ENCODE measurements at regions not wholly inside any gene's neighbourhood (a gene's known extent, or its start where the extent isn't known, plus 50 kb on each side); places are given as distances from the start of the nearest gene placed in this dataset.
"Not testable (repeated sequence)": the region's sequence is repeated elsewhere in the genome, so short reads cannot be mapped to it uniquely, and the experiment has no call there.

DNA sequence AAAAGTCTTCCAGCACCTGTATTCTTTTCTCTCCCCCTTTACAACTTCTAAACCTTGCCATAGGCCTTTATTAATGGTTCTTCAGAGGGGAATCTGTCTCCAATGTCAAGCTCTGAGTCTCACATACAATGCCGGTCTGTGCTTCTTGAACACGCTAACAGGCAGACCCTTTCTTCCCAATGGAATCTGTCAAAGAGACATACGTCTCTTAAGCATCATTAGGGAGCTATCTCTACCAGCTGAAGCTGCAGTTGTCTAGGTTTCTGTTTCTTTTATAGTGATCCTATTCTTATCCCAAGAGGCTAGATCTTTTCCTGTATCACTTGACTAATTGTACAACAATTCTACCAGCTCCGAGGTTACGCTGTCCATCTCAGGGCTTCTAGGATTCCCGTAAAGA is 560.8 kb upstream of the NBEA start:
- no peak for DNase-seq

DNA sequence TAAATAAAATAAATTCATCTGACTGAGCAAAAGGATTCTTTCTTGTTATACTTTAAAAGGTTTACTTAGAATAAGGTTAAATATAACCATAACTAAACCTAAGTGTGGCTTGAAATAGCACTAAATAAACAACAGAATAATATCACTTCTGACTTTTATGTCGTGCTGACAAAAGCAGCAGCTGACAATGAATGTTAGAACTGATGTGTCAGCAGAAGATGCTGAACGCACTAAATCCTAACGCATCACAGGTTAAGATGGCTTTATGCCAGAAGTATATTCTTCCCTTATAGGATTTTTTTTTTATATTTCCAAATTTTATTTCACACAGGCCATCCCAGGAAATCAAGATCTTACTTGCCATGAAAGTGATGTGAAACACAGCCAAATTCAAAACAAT is 558.3 kb upstream of the NBEA start:
- no peak for DNase-seq

DNA sequence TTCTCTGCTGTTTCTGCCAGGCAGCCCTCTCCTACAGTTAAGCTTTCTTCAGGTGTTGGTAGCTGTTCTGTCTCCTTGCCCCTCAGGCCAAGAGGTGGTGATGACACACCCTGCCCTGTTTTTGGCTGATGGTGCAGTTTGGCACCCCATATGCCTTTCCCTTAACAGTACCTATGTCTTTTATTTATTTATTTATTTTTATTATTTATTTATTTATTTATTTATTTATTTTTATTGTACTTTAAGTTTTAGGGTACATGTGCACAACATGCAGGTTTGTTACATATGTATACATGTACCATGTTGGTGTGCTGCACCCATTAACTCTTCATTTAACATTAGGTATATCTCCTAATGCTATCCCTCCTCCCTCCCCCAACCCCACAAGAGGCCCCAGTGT is 555.8 kb upstream of the NBEA start:
- DNase-seq: not testable (repeated sequence)

DNA sequence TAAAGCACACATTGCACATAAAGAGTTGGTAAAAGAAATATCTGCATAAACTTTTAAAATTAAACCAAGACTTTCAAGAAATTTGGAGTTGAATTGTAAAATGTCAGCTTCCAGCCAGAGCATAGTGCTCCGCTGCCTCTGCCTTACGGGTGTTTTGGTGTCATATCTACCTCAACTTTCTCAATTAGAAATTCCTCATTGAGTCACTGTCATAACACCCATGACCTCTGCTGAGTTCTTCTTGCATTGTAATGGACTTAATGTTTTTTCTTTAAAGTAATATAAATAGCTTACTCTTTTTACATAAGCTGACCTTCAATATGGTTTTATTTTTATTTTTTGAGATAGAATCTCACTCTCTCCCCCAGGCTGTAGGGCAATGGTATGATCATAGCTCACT is 551.0 kb upstream of the NBEA start:
- no peak for DNase-seq

DNA sequence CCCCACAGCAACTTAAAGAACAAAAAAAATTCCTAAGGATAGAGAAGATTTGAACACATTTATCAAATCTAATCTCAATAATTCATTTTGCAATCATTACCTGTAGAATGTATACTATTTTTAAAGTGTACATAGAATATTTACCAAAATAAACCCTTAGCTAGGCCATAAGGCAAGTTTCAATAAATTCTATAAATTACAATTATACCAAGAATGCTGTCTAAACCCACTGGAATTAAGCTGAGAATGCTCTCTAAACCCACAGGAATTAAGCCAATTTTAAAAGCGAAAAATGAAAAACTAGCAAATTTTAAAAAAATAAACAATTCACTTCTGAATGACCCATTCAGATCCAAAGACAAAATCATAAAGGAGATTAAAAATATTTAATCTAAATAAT is 540.4 kb upstream of the NBEA start:
- DNase-seq: no peak

DNA sequence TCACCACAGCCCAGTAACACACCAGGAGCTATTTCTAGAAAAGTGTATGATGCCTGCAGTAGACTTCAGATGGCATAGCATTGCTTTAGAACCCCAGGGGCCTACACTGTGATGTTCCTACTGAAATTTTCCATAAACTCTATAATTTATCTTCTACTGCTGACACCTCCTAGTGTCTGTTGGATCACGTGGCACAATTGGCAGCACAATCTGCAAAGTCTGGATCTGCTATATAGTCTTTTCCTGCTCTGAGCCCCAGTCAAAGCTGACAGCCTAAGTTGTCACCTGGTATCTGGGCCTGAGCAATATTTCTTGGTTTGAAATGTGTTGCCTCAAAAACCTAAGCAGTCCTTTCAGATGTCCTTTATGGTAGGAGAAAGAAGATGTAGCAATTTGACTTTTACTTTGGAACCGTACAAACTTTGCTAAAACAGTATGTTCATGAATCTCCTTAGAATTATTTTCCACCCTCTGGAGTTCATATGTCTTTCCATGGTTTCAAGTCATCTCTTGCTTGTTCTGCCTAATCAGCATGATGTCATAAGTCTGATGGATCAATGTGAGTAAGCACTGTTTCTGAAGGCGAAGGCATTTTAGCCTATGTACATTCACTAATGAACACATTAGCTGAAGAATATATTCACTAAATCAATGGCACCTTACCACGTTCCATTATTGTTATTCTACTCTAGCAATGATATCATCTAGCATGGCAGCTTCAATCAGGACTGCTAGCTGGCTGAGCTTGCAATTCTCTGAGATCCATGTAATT is 536.5 kb upstream of the NBEA start:
- no peak for DNase-seq

DNA sequence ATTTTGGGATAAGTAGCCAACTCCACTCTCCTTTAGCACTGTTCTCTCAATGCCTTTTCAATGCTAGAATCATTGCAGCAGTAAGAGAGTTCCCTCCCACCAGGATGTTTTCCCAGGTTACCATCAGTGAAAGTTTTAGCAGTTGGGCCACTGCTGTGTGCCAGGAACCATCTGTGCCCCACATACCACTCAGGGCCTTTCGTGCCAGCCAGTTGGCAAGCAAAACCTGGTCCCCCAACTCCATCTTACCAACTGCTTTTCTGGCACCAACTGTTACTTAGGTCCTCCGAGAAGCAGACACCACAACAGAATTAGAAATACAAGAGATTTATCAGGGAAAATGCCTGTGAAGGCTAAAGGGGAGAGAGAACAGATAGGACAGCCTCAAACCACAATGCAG is 533.4 kb upstream of the NBEA start:
- DNase-seq: no peak

DNA sequence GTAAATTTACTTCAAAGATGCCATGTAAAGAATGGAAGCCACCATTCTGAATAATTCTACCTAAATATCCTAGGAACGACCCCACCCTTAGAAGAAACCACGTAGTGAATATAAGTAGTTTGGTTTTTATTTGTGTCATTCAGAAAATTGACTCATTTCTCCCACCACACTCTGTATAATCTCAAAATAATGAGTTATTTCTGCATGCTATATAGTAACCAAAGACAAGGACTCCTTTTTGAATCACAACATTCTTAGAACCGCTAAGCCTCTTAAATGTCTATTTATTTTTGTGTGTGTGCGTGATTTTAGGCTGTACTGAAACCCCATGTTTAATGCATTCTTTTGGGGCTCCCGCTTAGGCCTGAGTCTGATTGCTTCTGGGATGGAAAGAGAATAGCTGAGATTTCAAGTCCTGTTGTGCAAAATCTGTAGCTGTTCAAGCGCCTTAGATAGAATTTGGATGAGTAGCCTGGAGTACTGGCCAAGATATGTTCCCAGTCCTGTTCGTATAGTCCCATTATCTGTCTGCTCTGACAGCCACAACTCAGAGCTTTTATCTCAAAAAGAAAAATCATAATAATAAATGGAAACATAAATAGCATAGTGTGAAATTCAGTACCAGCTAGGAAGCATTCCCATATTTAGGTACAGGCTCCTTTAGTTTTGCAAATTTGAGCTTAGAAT is 532.4 kb upstream of the NBEA start:
- DNase-seq: no peak

DNA sequence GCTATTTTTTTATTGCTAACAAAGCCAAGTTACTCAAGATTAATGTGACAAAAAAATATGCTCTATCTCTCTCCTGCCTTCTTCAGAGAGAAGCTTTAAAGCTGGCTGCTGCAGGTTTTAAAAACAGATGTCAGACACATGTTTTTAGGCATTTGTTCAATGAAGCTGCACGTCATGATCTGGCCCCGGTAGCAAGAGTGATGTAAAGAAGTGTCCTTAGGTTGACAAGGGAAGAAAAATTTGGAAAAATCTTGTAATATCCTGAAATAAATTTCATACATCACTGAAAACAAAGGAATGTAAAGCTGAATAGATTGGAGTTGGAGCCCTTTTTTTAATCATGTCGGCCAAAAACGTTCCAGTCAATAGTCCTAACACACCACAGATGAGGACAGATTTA is 531.4 kb upstream of the NBEA start:
- no peak for DNase-seq

DNA sequence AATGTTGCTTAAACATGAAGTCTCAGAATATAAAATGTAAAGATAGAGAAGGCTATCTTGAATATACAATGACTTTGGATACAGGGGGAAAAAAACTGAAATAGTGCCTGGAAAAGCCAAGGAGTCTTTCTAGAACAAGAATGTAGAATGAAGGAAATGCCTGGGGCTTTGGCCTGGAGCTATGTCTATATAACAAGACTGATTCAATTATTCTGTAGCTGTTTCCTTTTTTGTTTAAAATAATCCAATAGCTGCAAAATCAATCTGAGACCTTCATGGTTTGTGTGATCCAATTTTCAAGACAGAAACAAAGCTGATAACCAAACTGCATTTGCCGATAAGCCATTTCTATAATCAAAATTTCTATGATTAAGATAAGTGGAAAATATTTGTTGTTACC is 530.9 kb upstream of the NBEA start:
- no peak for DNase-seq

DNA sequence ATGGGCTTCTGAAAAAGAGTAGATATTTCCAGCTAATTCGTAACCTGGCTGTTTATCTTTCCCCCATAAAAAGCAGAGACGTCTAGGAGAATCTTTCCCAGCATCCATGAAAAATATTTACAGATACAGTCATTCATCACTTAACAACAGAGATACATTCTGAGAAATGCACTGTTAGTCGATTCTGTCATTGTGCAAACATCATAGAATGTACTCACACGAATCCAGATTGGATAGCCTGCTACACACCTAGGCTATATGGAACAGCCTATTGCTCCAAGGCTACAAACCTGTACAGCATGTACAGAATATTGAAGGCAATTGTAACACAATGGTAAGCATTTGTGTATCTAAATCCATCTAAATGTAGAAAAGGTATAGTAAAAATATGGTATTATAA is 530.2 kb upstream of the NBEA start:
- no peak for DNase-seq

DNA sequence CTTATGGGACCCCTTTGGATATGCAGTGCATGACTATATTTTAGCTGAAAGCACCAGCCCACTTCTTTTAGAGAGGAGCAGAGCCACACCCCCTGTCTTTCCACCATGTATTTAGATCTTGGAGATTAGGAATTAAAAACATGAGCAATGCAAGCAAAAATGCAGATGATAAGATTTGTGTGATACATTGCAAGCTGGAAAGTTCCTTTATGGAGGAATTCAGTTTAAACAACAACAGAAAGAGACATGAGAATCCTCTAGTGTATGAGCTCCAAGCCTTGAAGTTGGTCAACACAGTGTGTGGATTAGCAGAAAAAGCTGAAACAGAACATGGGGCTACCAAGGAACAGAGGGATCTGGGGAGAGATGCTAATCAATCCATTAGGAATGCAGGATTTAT is 529.8 kb upstream of the NBEA start:
- DNase-seq: no peak

DNA sequence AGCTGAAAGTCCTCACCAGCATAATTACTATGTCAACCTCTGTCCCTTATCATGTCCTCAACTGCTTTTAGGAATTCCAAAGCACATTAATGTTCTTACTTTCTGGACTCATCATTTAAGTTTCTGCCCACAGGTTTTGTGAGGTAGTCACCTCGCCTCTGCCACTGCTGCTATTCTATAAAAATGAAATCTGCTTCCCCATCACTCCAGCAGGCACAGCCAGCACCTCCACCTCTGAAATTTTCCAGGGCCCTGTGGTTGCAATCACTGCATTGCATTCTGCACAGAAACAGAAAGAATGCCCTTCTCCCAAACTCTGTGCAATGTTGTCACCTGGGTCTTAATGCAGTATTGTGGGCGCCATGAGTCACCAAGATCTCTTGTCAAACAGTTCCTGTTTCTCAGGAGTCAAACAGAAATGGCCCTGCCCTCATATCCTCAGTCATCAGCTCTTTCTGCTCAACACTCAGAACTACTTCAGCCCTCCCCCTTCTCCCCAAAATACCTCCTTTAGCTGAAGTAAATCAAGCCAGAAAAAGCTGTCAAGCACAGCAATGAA is 529.2 kb upstream of the NBEA start:
- no peak for DNase-seq

DNA sequence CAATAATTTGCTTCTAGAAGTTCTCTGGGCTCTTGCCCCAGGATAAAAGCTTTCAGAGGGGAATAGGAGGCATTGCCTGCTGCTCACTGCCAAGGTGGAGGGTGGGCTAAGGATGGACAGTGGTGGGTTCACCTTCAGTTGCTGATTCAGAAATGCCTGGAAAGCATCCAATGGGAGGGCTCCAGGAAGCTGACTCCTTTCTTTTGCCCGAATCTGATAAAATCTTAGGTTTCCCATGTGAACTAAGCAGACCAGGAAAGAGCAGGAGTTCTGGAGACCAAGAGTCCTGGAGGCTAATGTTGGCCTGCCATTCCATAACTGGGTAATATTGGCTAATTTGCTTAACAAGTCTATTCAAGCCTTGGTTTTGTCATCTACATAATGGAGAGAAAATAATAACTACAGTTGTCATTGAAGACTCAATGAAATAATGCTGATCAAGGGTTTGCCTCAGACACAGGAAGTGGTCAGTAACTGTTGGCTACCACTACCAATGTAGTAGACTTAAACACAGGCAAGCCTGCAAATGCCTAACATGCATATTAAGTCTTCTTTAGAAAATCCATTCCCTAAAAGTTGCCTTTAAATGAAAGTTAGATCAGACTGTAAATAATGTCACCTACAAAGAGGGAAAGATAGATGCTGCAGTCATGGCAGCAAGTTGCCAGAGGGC is 528.4 kb upstream of the NBEA start:
- DNase-seq: no peak

DNA sequence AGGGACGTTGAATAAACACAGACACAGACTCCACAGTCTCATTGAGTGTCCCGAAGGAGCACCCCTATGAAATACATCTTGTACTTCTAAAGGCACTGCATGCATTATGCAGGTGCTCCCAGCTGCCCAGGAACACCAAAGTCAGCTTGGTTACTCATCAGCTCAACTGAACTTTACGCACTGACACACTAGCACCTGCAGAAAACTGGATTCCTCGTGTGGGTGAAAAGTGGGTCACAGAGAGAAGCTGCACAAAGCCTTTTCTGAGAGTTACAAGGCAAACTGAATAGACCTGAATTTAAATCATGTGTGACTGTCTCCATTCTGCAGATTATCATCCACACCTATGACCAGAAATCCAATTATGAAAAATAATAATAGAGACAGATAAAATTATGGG is 527.5 kb upstream of the NBEA start:
- no peak for DNase-seq

DNA sequence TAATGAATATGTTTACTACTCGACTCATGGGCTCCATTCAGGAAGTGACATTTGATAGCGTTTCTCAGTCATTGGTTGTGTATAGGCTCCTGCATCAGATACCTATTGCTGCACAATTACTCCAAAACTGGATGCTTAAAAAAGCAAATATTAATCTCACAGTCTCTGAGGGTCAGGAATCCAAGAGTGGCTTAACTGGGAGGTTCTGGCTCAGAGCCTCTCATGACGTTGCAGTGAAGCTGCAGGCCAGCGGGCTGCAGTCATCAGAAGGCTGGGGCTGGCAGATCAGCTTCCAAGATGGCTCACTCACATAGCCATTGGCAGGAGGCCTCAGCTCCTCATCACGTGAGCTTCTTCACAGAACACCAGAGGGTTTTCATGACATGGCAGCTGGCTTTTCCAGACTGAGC is 525.1 kb upstream of the NBEA start:
- DNase-seq: no peak

DNA sequence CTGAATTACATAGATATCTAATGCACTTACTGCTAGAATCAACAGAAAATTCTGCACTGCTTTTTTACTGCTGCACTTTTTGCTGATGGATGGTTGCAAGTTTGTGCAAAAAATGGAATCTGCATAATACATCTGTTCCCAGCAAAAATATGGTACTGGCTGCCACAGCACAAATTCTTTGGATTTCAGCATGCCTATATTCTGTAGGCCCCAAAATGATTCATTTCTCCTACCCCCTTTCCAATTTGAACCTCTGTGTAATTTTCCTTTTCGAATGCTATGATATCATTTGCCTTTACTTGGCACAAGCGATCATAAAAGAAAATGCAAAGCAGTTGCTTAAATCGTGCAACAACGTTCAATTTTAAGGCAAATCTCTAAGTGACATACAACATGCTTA is 524.2 kb upstream of the NBEA start:
- no peak for DNase-seq

DNA sequence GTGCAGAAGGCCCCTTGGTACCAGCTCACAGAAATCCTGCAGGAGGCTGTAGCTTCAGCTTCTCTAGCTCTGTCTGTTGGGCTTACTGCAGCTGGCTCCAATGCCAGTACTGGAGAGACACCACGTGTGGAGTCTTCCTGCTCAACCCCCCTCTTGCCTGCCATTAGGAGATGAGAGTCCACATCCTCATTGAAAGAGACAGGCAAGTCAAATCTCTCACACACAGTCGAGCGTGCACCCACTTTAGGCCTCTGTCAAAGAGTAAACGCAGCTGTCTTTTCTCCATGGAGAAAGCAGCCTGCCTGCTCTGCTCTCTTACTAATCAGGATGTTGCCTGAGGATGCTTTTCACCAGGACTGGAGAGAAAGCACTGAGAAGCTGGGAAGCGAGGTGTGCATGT is 523.0 kb upstream of the NBEA start:
- no peak for DNase-seq

DNA sequence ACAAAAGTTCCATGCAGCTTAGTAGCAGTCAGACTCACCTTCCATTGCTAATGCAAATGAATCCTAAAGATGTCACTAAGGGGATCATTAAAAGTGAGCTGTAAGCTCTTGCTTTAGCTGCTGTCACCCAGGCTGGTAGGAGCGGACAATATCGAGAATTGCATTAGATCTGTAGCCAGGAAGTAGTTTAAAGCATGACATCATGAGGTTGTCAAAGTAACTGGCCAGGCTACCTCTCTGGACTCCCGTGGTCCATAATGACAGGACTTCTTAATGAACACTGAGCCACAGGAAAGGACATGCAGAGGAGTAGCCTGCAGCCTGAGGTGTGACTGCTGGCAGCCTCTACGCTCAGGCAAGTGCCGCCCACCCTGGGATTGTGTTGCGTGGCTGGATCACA is 522.3 kb upstream of the NBEA start:
- no peak for DNase-seq

DNA sequence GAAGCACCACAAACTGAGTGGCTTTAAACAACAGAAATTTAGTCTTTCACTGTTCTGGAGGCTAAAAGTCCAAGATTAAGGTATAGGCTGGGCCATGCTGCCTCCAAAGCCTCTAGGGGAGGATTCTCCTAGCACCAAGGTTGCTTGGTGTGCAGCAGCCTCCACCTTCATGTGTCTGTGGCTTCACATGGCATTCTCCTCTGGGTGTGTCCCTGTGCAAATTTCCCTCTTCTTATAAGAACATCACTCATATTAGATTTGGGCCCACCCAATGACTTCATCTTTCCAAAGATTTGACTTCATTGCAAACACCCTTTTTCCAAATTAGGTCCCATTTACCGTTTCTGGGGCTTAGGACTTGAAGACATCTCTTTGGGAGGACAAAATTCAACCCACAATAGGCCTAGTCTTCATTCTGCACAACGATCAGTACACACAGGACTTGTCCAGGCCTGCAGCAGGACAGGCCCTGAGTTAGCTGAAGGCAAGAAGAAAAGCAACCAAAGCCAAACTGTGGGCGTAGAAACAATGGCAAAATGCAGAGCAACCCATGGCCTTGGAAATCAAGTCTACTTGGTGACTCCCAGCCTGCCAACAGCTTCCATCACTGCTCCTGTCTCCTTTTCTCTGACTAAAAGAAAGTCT is 521.2 kb upstream of the NBEA start:
- no peak for DNase-seq

DNA sequence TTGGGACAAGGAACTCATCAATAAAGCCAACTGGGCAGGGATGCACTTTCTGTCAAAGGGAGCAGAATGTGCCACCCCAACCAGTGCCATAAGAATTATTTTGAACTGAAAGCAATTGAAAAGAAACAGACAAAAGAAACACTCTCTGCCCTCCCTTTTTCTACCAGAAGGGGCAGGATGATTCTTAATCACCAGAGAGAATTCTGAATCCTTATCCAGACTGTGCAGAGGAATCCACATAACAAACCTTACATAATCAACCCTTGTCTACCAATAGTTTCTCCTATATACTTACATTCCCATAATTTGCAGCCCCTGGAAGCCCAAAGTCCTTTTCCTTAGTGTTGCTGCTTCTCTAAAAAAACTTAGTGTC is 520.7 kb upstream of the NBEA start:
- no peak for DNase-seq

DNA sequence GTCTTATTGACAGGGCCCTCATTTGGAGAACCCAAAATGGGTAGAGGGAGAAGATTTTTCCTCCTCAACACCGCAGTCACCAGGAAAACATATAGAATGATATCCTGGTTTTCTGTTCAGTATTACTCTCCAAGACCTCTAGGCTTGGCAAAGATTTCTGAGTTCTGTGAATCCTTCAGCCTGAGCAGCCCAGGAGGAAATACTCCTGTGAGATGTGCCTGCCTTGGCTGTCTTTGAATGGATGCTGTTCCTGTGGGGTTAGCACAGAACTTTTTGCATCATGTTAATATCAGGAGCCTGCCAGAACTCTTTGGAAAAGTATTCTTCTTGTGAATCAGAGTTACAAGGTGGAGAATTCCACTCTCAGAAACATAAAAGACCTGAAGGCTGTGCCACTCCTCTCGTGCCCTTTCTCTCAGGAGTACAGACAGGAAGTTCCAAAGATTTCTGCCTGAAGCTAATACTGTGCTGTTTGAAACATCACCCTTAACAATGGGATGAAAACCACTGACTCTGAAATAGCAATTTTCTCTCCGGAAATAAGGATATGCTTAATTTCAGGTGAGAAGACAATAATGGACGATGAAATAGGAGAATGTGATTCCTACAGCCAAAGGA is 520.1 kb upstream of the NBEA start:
- no peak for DNase-seq

DNA sequence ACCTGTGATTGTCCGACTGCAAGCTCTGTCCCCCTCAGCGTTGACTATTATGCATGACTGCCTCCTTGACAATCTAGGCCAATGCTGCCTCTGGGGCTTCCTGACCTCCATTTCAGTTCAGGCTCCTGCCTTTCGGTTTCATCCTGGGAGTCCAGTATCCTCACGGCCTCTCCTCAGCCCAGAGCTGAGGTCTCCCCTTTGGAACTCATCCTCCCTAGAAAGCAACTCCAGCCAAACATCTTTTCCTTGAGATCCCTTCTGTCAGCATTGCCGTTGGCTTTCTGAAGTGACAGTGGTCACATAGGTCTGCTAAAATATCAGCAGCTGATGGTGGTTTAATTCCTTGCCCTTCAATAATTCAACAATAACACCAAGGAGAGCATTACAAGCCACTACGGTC is 519.1 kb upstream of the NBEA start:
- no peak for DNase-seq

Measured in CD4-positive, alpha-beta T cell treated with Interleukin-21 for 1 hour (primary cell).